Body of pancreas (tissue), 4 donors: ENCODE measurements at regions not wholly inside any gene's neighbourhood (a gene's known extent, or its start where the extent isn't known, plus 50 kb on each side); places are given as distances from the start of the nearest gene placed in this dataset.

ENCODE experiments used
- POLR2A ChIP-seq, 3 donors: fragments of 450-650 bp; IDR thresholded peaks; one replicate each; pipeline ENCODE4 v1.6.1; 2016; ENCODE audit warnings: antibody characterized with exemption in 3 of 3, mild to moderate bottlenecking in 2 of 3
- TF ChIP-seq, protein P1 (sequence below), 7 experiments: fragments of 450-650 bp in 4 of 7; fragments of 200-600 bp in 3 of 7; sonication (generic) in 3 of 7; IDR thresholded peaks; one replicate each; pipeline ENCODE4 v1.5.1; 2016 to 2019; ENCODE audit warnings: antibody characterized with exemption in 7 of 7

DNA sequence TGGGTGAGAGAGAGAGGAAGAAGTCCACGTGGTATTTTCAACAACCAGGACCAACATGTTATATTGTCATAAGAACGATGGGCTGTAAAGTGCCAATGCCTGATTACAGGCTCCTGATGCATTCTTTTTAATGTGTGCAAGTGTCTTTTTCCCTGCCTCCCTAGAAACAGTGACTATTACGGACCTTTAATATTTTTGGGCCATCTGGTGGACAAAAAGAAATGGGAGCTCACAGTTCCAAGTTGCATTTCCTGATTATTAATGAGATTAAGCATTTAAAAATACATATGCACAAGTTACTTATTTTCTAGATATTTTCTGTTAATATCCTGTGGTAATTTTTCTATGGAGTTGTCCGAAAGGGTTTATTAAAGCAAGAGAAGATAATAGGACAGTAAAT lies 530.2 kb downstream of the NR2F2 start:
- TF ChIP-seq, protein P1, sequence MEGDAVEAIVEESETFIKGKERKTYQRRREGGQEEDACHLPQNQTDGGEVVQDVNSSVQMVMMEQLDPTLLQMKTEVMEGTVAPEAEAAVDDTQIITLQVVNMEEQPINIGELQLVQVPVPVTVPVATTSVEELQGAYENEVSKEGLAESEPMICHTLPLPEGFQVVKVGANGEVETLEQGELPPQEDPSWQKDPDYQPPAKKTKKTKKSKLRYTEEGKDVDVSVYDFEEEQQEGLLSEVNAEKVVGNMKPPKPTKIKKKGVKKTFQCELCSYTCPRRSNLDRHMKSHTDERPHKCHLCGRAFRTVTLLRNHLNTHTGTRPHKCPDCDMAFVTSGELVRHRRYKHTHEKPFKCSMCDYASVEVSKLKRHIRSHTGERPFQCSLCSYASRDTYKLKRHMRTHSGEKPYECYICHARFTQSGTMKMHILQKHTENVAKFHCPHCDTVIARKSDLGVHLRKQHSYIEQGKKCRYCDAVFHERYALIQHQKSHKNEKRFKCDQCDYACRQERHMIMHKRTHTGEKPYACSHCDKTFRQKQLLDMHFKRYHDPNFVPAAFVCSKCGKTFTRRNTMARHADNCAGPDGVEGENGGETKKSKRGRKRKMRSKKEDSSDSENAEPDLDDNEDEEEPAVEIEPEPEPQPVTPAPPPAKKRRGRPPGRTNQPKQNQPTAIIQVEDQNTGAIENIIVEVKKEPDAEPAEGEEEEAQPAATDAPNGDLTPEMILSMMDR (IDR thresholded peaks at IDR 0.05): no peak
- no peak for TF ChIP-seq POLR2A (IDR thresholded peaks at IDR 0.05)
